Suprapubic skin (tissue), 3 donors: ENCODE measurements at regions not wholly inside any gene's neighbourhood (a gene's known extent, or its start where the extent isn't known, plus 50 kb on each side); places are given as distances from the start of the nearest gene placed in this dataset.

Source experiments
- EP300 ChIP-seq: sonication (generic); formaldehyde crosslinking; IDR thresholded peaks from one replicate; pipeline ENCODE4 v1.6.1; 2017; ENCODE audit warnings: antibody characterized with exemption
- POLR2A ChIP-seq, 2 donors: fragments of 450-650 bp; IDR thresholded peaks; one replicate each; pipeline ENCODE4 v1.6.1; 2017; ENCODE audit warnings: antibody characterized with exemption in 2 of 2, mild to moderate bottlenecking in 2 of 2, moderate library complexity in 2 of 2
- TF ChIP-seq, protein P1 (sequence below), 2 donors: fragments of 200-600 bp in 1 of 2; fragments of 450-650 bp in 1 of 2; sonication (generic) in 1 of 2; IDR thresholded peaks; one replicate each; pipeline ENCODE4 v1.5.1; 2016 to 2019; ENCODE audit warnings: antibody characterized with exemption in 2 of 2, mild to moderate bottlenecking in 1 of 2, moderate library complexity in 1 of 2

DNA sequence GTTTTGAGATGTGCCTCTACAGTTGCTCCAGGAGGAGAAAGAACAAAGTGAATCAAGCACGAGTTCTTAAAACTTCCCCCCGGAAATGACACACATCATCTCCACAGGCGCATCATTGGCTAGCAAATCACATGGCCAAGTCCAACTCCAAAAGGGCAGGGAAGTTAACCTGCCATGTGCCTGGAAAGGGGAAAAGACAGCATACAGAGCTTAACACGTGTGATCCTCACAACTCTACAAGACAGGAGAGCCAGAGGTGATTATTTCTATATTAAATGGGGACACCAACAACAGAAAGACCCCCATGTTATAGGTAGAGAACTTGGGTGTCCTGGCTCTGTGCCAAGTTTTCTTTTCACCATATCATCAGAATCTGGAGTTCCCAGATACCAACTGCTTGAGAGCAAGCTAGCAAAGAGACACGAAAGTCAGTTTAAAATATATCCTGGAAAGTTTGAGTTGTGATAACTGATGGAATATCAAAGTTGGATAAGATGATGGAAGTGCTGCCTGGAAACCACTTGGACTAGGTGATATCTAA is 871.1 kb downstream of the UQCRFS1 start:
- TF ChIP-seq, protein P1, sequence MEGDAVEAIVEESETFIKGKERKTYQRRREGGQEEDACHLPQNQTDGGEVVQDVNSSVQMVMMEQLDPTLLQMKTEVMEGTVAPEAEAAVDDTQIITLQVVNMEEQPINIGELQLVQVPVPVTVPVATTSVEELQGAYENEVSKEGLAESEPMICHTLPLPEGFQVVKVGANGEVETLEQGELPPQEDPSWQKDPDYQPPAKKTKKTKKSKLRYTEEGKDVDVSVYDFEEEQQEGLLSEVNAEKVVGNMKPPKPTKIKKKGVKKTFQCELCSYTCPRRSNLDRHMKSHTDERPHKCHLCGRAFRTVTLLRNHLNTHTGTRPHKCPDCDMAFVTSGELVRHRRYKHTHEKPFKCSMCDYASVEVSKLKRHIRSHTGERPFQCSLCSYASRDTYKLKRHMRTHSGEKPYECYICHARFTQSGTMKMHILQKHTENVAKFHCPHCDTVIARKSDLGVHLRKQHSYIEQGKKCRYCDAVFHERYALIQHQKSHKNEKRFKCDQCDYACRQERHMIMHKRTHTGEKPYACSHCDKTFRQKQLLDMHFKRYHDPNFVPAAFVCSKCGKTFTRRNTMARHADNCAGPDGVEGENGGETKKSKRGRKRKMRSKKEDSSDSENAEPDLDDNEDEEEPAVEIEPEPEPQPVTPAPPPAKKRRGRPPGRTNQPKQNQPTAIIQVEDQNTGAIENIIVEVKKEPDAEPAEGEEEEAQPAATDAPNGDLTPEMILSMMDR (IDR thresholded peaks at IDR 0.05) = no peak
- TF ChIP-seq EP300 = no peak
- no peak for TF ChIP-seq POLR2A (IDR thresholded peaks at IDR 0.05)
